NCI-H510A (cell line): ENCODE measurements at regions not wholly inside any gene's neighbourhood (a gene's known extent, or its start where the extent isn't known, plus 50 kb on each side); places are given as distances from the start of the nearest gene placed in this dataset.

ENCODE experiments used
- DNase-seq: peaks from one replicate; lab custom pipeline; 2025; lab: John Stamatoyannopoulos, UW

DNA sequence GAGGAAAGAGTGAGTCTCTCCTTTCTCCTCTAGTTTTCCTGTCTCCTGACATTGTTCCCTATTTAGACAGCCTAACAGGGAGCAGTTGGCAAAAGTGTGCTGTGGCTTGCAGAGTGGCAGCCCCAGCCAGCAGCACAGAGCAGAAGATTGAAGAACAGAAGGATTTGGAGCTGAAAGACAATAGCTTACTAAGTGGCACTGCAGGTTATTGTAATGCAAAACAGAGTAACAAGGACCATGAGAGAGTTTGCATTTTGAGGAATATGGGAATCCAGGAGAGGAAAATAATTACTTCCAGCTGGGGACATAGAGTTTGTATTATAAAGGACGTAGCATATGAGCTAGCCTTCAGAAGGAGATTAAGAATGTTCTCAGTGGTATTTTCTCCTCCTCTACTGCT is 342.4 kb downstream of the AKAIN1 start:
- DNase-seq: no peak

DNA sequence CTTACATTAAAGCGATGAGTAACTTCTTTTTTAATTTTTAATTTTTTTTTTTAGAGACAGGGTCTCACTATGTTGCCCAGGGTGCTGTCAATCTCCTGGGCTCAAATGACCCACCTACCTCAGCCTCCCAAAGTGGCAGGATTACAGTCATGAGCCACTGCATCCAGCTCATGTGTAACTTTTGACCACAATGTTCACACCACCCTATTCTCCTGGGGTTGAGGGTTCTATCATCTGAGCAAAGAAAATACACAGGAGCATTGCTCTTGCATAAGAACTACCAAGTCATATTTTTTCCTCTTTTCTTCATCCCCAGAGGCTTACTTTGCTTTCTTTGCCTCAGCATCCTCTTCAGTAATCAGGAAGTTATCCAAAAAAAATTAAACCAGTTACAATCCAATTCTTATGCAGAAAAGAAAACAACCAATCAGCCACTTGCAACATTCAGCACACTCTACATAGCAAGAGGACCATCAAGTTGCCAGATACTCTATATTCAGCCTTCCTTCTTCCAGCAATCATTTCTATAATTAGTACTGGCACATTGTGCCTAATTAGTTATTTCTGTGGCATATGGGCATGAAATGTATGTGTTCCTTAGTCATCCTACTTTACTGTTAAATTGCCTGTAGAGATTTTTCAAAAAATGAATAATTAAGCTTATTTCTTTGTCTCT is 345.6 kb downstream of the AKAIN1 start:
- DNase-seq: no peak

DNA sequence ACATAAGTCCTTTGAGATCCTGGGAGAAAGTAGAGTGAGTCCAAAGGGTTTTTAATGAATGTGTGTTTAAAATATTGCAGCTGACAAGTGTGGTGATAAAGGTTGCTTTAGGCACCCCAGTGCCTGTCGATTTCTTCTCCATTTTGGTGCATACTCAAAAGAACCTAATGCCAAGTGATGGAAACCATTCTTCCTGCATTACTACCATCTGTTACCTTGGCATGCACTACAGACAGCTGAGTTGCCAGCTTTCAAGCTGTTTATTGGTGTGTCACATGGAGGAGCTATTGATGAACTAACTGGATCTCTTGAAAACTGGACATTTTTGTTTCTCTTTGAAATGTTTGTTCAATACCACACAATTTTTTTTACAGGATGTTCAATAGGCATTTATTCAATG is 350.0 kb downstream of the AKAIN1 start:
- DNase-seq: no peak

DNA sequence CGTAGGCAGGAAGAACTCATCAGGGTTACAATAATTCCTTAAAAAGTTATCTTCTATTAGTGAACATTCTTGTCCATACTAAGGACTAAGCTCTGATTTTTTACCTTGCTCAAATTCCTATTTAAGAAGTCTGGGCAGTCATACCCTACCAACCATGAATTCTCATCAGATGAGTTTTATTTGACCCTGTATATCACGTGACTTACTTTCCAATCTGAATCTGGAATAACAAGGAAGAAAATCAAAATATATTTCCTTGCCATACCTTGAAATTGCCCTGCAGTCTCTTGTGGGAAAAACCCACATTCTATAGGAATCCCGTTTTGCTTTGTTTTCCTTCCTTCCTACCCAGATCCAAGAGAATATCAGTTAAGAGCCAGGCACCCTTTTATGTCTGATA is 352.7 kb downstream of the AKAIN1 start:
- no peak for DNase-seq

DNA sequence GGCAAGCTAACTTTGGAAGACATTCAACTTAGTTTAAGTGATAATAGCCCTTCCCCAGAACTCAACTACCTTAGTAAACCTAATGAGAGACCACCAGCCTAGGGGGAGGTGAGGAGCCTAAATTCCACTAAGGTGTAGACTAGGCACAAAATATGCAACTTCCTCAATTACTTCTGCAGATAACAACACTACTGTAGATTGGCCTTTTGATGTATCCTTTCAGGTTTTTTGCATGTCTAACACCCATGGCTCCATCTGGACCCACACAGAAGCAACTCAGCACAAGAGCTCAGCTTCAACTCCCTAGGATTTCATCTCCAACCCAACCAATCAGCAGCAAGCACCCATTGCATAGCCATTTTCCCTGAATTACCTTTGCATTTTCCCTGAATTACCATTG is 353.3 kb downstream of the AKAIN1 start:
- DNase-seq: no peak

DNA sequence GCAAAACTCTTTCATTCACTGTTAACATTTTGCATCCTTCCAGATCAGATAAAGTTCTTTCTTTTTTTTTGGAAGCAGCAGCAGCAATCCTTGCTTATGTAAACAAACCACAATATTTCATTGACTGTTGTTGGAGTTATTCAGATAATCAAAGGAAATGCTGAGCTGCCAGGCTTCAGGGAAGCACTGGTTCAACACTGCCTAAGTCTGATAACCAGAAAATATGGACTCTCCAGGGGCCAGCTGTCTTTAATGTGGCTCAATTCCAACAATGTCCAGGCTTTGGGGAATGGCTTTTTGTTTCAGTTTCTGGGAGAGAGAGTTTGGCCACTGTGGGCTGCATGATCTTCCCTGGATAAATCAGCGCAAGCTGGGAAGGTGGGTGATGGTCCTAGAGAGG is 354.3 kb downstream of the AKAIN1 start:
- no peak for DNase-seq

DNA sequence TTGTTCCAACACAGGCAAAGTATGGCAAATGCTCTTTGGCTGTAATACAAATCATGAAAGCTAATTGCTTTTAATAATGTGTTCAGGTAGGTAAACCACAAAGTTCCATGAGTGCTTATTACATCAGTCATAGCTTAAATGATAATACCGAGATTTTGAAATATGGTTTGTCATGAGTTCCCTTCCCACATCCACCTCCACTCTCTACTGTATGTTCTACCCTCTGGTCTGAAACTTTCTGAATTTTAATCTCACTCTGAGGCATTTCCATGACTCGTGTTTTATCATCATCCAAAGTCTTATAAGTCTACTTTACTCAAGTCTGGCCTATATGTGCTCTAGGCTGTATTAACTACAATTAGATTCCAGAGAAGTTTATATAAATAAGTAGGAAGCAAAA is 354.8 kb downstream of the AKAIN1 start:
- no peak for DNase-seq

DNA sequence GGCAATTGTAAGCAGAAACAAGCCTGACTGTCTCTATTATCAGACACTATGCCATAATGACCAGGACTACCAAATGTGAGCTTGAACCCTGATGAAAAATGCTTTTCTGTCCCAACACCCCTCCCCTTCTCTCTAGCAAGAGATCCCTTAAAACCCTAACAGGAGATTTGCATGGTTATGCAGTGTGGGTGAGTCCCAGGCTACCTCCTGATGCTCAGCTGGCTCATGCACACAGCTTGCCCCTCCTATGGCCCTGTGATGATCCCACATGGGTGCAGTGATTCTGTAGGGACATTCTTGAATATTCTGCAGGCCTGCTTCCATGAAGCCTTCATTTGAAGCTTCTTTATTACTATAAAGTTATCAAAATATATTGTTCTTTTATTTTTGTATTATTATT is 357.4 kb downstream of the AKAIN1 start:
- no peak for DNase-seq

DNA sequence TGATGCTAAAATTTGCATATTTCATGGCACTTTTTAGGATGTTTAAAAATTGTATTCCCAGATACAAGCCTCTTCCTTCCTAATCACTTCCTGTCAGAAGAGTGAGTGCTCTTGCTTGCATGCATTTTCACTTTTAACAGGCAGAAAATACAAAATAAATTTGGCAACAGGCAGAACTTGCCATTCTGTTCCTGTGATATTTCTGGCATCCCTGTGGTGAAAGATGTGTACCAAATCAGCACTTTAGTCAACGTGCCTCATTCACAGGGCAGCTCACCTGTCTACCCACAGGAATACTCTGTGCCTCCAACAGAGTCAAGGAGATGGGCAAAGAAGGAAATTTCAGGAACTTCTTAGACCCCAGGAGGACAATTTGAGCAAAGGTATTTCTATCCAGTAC is 360.9 kb downstream of the AKAIN1 start:
- no peak for DNase-seq

DNA sequence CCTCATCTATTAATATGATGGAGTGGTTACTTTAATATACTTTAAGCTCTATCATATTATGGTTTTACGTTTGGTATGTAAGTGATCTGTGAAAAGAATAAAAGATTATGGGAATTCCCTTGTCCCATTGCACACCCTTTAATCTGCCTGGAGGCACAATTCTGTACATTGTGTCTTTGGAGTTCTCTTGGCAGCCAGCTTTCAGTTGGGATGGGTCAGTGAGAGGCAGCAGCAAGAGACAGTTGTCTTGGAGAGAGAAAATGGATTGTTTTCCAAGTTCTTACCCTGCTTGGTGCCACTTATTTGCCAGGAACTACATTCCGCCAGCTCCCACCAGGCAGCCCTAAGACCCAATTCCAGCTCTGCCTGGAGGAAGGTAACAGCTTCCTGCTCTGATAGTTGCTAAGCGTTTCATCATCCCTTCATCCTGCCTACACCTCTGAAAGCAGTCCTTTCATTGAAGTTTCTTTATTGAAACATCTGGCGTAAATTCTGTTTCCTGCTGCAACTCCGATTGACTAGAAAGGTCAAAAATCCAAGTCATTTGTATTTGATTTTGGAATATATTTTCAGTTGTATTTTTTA is 365.2 kb downstream of the AKAIN1 start:
- DNase-seq: no peak

DNA sequence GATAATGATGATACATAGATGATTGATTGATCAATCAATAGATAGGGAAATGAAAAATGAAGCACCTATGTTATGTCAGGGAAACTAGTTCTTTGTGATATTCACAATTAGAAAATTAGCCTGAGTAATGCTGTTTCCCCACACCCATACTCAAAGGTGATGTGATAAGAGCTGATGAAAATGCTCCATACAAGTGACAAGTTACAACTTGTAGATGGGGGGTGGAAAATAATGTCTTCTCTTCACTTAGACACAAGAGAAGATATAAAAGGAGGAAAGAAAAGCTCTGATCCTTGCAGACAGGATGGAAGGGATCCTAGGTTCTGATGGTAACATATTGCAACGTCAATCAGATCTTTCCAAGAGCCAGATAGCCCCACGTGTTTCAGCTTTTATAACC is 365.9 kb downstream of the AKAIN1 start:
- DNase-seq: no peak

DNA sequence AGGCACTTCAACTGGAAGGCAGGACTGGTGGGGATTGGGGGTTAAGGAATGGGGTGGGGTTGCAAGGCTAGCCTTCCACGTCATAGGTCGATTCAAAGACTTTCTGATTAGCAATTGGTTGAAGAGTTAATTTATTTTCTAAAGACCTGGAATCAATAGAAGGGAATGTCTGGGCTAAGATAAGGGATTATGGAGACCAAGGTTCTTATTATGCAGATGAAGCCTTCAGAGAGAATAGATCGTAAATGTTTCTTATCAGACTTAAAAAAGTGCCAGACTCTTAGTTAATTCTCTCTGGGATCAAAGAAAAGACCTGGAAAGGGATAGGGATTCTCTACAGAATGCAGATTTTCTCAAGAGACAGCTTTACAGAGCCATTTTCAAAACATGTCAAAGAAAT is 368.0 kb upstream of the DLGAP1 start:
- DNase-seq: no peak

DNA sequence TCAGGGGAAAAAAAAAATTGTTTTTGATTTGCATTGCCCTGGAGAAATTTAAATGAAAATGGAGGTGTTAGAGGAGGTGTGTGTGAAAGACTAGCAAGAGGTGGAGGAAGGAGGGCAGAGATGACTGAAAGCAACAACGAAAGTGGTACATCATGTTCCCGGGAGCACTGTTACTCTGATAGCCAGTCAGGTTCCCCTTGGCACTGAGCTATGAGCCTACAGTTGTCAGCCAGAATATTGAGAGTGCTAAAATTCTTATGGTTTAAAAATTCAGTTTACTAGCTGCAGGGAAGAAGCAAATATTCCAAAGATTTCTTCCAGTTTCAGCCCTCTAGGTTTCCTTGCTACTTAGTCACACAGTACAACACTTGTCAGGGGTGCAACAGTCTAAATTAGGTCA is 366.7 kb upstream of the DLGAP1 start:
- no peak for DNase-seq

DNA sequence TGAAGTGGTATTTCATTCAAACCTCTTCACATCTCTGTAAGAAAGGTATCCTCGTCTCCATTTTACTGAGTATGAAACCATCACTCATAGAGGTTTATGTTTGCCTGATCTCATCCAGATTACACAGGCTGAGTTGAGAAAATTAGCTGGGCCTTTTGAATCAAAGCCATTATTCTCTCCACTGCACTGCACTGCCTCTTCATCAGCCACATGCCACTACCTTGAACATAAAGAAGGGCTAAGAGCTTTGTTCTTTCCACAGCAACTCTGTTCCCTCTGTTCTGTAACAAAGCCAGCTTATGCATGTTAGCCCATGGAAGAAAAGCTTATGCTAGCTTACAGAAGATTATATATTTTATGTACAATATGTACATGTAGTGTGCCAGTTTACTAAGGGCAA is 362.6 kb upstream of the DLGAP1 start:
- no peak for DNase-seq

DNA sequence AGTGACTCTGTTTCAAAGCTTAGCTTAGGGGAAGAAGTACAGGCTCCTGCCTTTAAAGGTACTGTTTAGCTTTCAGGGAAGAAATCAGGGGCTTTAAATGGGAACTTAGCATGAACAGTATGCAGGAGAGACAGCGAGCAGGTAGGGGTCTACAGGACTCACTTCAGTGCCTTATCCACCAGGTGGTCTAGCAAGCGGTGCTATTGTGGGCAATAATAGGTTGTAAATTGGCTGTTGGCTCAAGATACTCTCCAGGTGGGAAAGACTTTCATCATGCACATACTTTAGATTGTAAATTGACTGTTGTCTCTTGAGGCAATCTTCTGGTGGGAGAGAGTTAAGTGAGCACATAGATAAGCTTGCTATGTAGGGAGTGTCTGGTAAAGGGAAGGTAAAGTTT is 358.6 kb upstream of the DLGAP1 start:
- no peak for DNase-seq

DNA sequence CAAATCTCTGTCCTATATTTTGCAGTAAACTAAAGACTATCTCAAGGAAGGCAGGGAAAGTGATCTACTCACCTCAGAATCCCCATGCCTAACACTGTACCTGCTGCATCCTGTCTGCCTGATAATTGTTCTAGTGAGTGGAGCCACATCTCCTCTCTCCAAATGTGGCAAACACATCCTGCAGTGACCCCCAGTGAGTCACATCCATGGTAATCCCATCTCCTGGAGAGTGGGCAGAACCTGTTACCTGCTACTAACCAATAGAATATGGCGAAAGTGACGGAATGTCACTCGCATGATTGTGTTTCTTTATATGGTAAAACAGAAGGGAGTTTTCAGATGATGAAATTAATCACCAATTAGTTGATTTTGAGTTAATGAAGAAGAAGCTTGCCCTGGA is 353.8 kb upstream of the DLGAP1 start:
- no peak for DNase-seq

DNA sequence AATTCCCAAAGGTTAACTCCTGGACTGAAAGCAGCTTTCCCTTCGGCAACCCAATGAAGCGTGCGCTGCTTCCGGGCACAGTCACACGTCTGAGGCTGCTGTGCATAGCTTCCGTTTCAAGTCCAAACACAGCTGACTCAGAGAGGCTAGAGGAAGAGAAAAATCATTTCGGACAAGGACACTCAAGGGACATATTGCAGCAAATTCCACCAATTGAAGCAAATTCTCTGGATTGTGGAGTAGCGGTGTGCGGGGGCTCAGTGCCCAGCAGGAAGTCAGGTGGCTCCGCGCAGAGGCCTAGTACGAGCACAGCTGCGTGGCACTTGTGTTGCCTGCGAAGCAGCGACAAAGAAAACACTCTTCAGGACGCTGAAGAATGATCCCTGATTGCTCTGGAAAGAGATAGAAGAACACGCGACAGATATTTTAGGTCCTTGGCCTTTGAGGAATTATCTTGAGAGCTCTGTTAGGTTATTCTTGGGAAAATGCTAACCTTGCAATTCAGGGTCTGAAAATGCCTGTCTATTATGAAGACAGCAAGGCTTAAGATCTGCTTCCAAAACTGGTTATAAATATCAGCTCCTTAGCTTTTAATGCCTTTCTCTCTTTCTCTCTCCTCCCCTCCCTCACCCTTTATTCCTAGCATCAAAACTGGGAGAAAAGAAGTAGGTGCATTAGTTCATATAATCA is 352.6 kb upstream of the DLGAP1 start:
- peak; percentile 4 for DNase-seq

DNA sequence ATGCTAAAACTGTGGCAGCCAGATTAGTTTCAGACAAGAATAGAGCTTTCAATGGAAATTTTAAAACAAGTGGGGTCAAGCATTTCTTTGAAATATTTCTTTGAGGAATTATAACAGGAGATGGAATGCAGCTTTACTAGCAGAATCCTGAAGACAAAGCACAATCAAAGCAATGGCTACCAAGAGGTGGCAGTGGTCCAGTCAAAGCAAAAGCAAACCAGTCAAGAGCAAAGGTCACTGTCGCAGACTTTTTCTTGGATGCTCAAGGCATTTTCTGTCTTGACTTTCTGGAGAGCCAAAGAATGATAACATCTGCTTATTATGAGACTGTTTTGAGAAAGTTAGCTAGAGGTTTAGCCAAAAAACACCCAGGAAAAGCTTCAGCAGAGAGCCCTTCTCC is 351.2 kb upstream of the DLGAP1 start:
- DNase-seq: no peak

DNA sequence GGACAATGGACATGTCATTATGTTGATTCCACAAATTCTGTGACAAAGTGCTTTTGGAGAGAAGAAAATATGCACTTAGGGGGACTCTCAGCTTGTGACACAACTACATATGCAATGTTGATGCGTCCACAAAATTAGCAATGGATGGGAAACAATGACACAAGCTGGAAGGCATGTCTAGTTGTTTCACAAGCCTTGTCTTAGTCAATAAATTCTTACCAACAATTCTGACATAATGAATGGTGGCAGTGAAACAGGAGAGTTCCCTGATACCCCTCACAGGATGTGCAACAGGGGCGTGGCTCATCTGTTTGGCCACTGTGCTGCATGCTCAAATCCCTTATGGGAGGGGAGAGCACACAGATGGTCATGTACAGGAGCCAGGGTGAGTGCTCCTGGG is 347.2 kb upstream of the DLGAP1 start:
- DNase-seq: no peak

DNA sequence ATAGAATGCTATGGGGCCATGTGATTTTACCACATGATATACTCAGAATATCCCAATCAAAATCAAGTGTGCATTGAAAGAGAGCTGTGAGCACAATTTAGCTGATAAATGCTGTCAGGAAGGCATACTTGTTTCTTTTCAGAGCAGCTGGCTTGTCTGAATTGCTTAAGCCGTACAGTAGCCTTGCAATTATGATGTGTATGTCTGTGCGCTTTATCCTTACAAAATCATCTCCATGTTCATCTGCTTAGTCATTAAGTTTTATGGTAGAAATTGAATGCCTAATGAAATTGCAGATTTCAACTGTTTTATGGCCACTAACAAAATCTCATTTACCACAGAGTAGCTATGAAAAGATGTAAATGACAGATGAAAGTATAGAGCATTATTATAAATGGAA is 346.0 kb upstream of the DLGAP1 start:
- DNase-seq: no peak

DNA sequence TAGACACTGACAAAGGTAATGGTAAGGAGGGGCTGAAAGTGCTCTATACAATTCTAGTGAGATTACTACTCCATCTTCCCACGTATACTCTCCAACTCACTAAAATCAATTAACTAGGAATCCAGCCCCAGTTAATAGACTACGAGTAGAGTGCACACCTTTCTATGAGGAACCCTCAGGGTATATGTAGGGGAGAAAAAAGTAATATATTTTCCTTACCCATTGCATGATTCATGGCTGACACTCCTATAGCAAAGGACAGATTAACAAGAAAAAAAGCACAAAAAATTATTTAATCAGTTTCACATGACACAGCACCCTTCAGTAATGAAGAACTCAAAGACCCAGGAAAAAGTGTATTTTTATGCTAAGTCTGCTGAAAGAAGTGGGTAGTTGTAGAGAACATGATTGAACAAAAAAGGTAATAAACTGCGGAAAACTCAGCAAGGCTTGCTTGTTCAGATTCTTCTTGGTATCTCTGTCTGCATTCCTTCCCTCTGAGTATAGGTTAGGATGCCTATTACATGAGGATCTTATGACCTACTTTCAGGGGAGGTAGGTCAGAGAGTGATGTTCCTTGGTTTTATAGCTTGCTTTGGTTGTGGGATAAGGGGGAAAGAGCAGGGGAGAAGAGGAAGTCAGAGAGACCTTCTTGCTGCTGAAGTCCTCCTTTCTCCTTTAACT is 342.0 kb upstream of the DLGAP1 start:
- no peak for DNase-seq

DNA sequence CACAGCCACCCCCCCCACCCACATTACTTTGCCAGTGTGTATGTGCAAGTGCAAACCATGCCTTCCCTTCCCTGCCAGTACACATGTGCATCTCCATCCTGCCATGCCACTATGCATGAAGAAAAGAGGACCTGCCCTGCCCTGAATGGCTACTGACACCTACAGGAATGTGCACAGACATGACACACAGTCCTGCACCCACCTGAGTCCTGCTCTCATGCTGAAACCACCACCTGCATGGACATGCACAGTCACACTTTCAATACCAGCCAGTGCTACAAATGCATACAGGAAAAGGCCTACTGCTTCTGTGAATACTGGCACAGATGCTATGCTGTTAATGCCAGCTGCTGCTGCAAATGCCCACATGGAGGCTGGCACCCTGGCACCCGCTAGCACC is 334.4 kb upstream of the DLGAP1 start:
- DNase-seq: no peak

DNA sequence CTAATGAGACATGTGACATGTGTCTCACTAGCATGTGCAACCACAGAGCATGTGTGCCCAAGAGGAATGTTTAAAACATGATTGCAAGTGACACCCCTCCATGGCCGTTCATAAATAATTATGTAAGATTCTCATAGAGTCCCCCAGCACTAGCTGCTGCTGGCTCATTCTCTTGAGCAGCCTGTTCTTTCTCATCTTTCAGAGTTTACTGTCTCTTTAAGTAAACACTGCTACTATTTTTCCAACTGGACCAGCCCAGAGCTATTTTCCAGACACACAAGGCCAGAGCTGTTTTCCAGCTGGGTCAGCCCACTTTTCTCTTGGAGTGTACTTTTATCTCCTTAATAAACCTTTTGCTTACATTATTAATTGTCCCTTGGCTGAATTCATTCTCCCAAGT is 326.8 kb upstream of the DLGAP1 start:
- DNase-seq: no peak
